ENCODE measurements at regions not wholly inside any gene's neighbourhood (a gene's known extent, or its start where the extent isn't known, plus 50 kb on each side); places are given as distances from the start of the nearest gene placed in this dataset.

DNA sequence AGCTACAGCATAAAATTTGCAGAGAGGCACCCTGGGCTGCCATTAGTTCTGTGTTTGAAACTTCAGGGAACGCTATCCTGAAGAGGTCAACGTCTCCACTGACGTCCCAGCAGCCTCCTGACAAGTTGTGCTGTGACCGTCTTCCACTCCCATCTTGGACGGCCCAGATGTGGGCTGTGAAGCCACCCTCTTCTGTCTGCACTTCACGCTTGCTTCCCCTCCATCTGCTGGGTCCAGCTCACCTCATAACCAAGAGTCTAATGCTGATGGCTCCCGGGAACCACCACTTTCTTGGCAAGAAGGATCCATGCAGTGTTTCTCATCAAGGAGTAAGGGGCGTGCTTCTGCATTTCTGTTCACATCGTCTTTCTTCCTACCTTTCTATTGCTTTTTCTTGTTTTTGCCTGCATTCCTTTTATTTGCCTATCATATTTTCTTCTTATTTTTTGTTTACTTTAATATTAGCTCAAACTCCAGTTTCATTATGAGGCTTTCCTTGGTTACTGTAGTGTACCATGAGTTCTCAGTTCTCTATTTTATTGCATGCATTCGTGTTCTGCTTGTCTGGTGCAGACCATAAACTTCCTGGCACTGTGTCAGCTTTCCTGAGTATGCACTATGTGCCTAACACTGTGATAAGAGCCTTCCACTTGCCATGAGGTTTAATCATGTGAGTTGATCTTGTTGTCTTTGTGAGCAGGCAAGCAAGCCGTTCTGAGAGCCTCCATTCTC lies 631.8 kb upstream of the RAB6C start:
- no peak overlapping the region for H3K4me3 ChIP-seq (ENCODE audit: low read depth, low read length)
- no peak for TF ChIP-seq CTCF (conservative IDR thresholded peaks at IDR 0.05; ENCODE audit: low read depth, low read length)
- no peak for DNase-seq (ENCODE audit: low read depth)

- no peak for DNase-seq (ENCODE audit: low read depth)
- TF ChIP-seq CTCF (conservative IDR thresholded peaks at IDR 0.05; ENCODE audit: low read depth, low read length), result no peak
Measured at GRCh38 chr2:129354631-129355030, 624.8 kb upstream of the RAB6C start.

GRCh38 chr2:129361688-129362087 lies 617.8 kb upstream of the RAB6C start:
- H3K4me3 ChIP-seq (ENCODE audit: low read depth, low read length), result no peak overlapping the region
- no peak for TF ChIP-seq CTCF (conservative IDR thresholded peaks at IDR 0.05; ENCODE audit: low read depth, low read length)
- DNase-seq (ENCODE audit: low read depth), result no peak

More at GRCh38 chr2:129354631-129355030, 624.8 kb upstream of the RAB6C start:
- H3K4me3 ChIP-seq (ENCODE audit: low read depth, low read length), result no peak overlapping the region

- no peak overlapping the region for H3K4me3 ChIP-seq (ENCODE audit: low read depth, low read length)
- TF ChIP-seq CTCF (conservative IDR thresholded peaks at IDR 0.05; ENCODE audit: low read depth, low read length), result no peak
- no peak for DNase-seq (ENCODE audit: low read depth)
Measured at GRCh38 chr2:129366263-129366662, 613.2 kb upstream of the RAB6C start.

GRCh38 chr2:129367107-129367506 lies 612.4 kb upstream of the RAB6C start:
- no peak overlapping the region for H3K4me3 ChIP-seq (ENCODE audit: low read depth, low read length)
- TF ChIP-seq CTCF (conservative IDR thresholded peaks at IDR 0.05; ENCODE audit: low read depth, low read length), result no peak
- DNase-seq (ENCODE audit: low read depth), result no peak

DNA sequence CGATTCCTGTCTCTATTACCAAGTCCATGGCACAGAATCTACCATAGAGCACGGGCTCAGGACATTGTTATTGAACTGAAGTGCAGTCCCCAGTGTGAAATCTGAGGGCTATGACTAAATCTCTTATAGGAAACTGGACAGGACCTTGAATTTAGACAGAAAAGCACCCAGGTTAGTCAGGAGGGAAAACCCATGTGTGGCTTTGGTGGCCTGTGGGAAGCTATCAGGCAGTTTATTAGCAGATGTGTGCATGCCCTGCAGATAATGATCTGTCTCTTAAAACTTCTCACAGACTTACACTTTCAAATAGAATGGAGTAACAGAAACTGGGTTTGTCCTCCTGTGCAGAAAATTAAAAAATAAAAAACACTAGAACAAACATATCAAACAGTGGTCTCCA lies 610.0 kb upstream of the RAB6C start:
- no peak for DNase-seq (ENCODE audit: low read depth)
- TF ChIP-seq CTCF (conservative IDR thresholded peaks at IDR 0.05; ENCODE audit: low read depth, low read length), result no peak
- H3K4me3 ChIP-seq (ENCODE audit: low read depth, low read length), result no peak overlapping the region

GRCh38 chr2:129374452-129374851 lies 605.0 kb upstream of the RAB6C start:
- no peak for DNase-seq (ENCODE audit: low read depth)
- TF ChIP-seq CTCF (conservative IDR thresholded peaks at IDR 0.05; ENCODE audit: low read depth, low read length), result no peak
- H3K4me3 ChIP-seq (ENCODE audit: low read depth, low read length), result no peak overlapping the region

Data from choroid plexus epithelial cell (primary cell).